ENCODE measurements at regions not wholly inside any gene's neighbourhood (a gene's known extent, or its start where the extent isn't known, plus 50 kb on each side); places are given as distances from the start of the nearest gene placed in this dataset.

GRCh38 chr4:144449611-144450010, 196.3 kb upstream of the HHIP start:
- H3K27me3 Mint-ChIP-seq, result peaks cover 3% of the 10 kb centered on the region
- H3K4me3 Mint-ChIP-seq (ENCODE audit: low read depth), result no peak overlapping the region
- H3K9me3 Mint-ChIP-seq (ENCODE audit: low read depth), result peaks cover 3% of the 10 kb centered on the region
- H3K36me3 Mint-ChIP-seq (ENCODE audit: insufficient read depth), result no peaks in the 10 kb centered on the region
- no peak for DNase-seq (ENCODE audit: low spot score, unreplicated experiment)
- no peak for TF ChIP-seq CTCF (IDR thresholded peaks at IDR 0.05; ENCODE audit: unreplicated experiment)
- H3K4me1 Mint-ChIP-seq (ENCODE audit: low read depth), result peaks cover 9% of the 10 kb centered on the region
- H3K27ac Mint-ChIP-seq, result no peak overlapping the region

- no peaks in the 10 kb centered on the region for H3K36me3 Mint-ChIP-seq (ENCODE audit: insufficient read depth)
- H3K27ac Mint-ChIP-seq, result no peak overlapping the region
- peaks cover 3% of the 10 kb centered on the region for H3K27me3 Mint-ChIP-seq
- TF ChIP-seq CTCF (IDR thresholded peaks at IDR 0.05; ENCODE audit: unreplicated experiment), result no peak
- no peak for DNase-seq (ENCODE audit: low spot score, unreplicated experiment)
- peaks cover 3% of the 10 kb centered on the region for H3K9me3 Mint-ChIP-seq (ENCODE audit: low read depth)
- peaks cover 9% of the 10 kb centered on the region for H3K4me1 Mint-ChIP-seq (ENCODE audit: low read depth)
- no peak overlapping the region for H3K4me3 Mint-ChIP-seq (ENCODE audit: low read depth)
These were observed 195.4 kb upstream of the HHIP start for GRCh38 chr4:144450526-144450925.

- DNase-seq (ENCODE audit: low spot score, unreplicated experiment), result no peak
- H3K4me3 Mint-ChIP-seq (ENCODE audit: low read depth), result no peak overlapping the region
- peaks cover 9% of the 10 kb centered on the region for H3K4me1 Mint-ChIP-seq (ENCODE audit: low read depth)
- H3K27ac Mint-ChIP-seq, result no peak overlapping the region
- H3K27me3 Mint-ChIP-seq, result peaks cover 3% of the 10 kb centered on the region
- H3K36me3 Mint-ChIP-seq (ENCODE audit: insufficient read depth), result no peaks in the 10 kb centered on the region
- TF ChIP-seq CTCF (IDR thresholded peaks at IDR 0.05; ENCODE audit: unreplicated experiment), result no peak
- H3K9me3 Mint-ChIP-seq (ENCODE audit: low read depth), result peaks cover 3% of the 10 kb centered on the region
These were observed 194.0 kb upstream of the HHIP start for GRCh38 chr4:144451766-144452450.

GRCh38 chr4:144456196-144456595, 189.8 kb upstream of the HHIP start:
- Mint-ChIP-seq H3K27me3 (no peaks in the 10 kb centered on the region), H3K4me3 (ENCODE audit: low read depth) (no peak overlapping the region), H3K9me3 (ENCODE audit: low read depth) (no peaks in the 10 kb centered on the region), H3K27ac (no peak overlapping the region), H3K4me1 (ENCODE audit: low read depth) (peaks cover 3% of the 10 kb centered on the region), H3K36me3 (ENCODE audit: insufficient read depth) (no peaks in the 10 kb centered on the region)
- TF ChIP-seq CTCF (IDR thresholded peaks at IDR 0.05; ENCODE audit: unreplicated experiment), result no peak
- no peak for DNase-seq (ENCODE audit: low spot score, unreplicated experiment)

GRCh38 chr4:144461906-144462305, 184.1 kb upstream of the HHIP start:
- peaks cover 3% of the 10 kb centered on the region for H3K4me1 Mint-ChIP-seq (ENCODE audit: low read depth)

More at GRCh38 chr4:144461906-144462305, 184.1 kb upstream of the HHIP start:
- TF ChIP-seq CTCF (IDR thresholded peaks at IDR 0.05; ENCODE audit: unreplicated experiment), result no peak
- no peaks in the 10 kb centered on the region for H3K36me3 Mint-ChIP-seq (ENCODE audit: insufficient read depth)
- H3K9me3 Mint-ChIP-seq (ENCODE audit: low read depth), result no peaks in the 10 kb centered on the region
- no peak for DNase-seq (ENCODE audit: low spot score, unreplicated experiment)
- no peak overlapping the region for H3K4me3 Mint-ChIP-seq (ENCODE audit: low read depth)
- H3K27ac Mint-ChIP-seq, result no peak overlapping the region
- peaks cover 3% of the 10 kb centered on the region for H3K27me3 Mint-ChIP-seq

Measured in progenitor cell of endocrine pancreas (in vitro differentiated cells).